GM12864 (cell line): ENCODE measurements at regions not wholly inside any gene's neighbourhood (a gene's known extent, or its start where the extent isn't known, plus 50 kb on each side); places are given as distances from the start of the nearest gene placed in this dataset.

Source experiments
- DNase-seq: peaks from one replicate; pipeline ENCODE4 v3.0.0-alpha.2; 2011; ENCODE audit warnings: low read depth
- H3K4me3 ChIP-seq: 2 replicates; pipeline ENCODE4 v1.5.1; 2011; ENCODE audit warnings: mild to moderate bottlenecking, low read depth, low read length, control low read depth
- CTCF ChIP-seq: IDR thresholded peaks from 2 replicates; pipeline ENCODE4 v1.5.1; 2011; ENCODE audit warnings: low read depth, mild to moderate bottlenecking, moderate library complexity, low read length, control low read depth, inconsistent platforms; ENCODE audit errors: missing control alignments

GRCh38 chr2:128377071-128377910 lies 58.6 kb upstream of the HS6ST1 start:
- no peak for DNase-seq
- no peak for TF ChIP-seq CTCF
- no peak overlapping the region for H3K4me3 ChIP-seq

GRCh38 chr2:128378231-128379020 lies 59.8 kb upstream of the HS6ST1 start:
- no peak overlapping the region for H3K4me3 ChIP-seq
- no peak for TF ChIP-seq CTCF
- DNase-seq: no peak

- DNase-seq: no peak
- H3K4me3 ChIP-seq: no peak overlapping the region
- no peak for TF ChIP-seq CTCF
Measured at GRCh38 chr2:128379021-128380015, 60.6 kb upstream of the HS6ST1 start.

- H3K4me3 ChIP-seq: no peak overlapping the region
- no peak for TF ChIP-seq CTCF
Measured at GRCh38 chr2:128380061-128380889, 61.6 kb upstream of the HS6ST1 start.

GRCh38 chr2:128380961-128381938 lies 62.6 kb upstream of the HS6ST1 start:
- no peak overlapping the region for H3K4me3 ChIP-seq
- no peak for TF ChIP-seq CTCF
- no peak for DNase-seq

More at GRCh38 chr2:128380061-128380889, 61.6 kb upstream of the HS6ST1 start:
- no peak for DNase-seq
